HepG2 (cell line): ENCODE measurements at regions not wholly inside any gene's neighbourhood (a gene's known extent, or its start where the extent isn't known, plus 50 kb on each side); places are given as distances from the start of the nearest gene placed in this dataset.

Experiments used
- ARID5B ChIP-seq: IDR thresholded peaks from 2 replicates; pipeline ENCODE4 v1.4.0; 2020; ENCODE audit warnings: mild to moderate bottlenecking, missing genetic modification reagents
- CENPBD1 ChIP-seq: sonication (generic); formaldehyde crosslinking; IDR thresholded peaks from 2 replicates; pipeline ENCODE4 v1.8.0; 2022; ENCODE audit warnings: missing genetic modification reagents, low read depth, mild to moderate bottlenecking, borderline replicate concordance
- CHCHD3 ChIP-seq: sonication (generic); formaldehyde crosslinking; IDR thresholded peaks from 2 replicates; pipeline ENCODE4 v1.8.0; 2022; ENCODE audit warnings: mild to moderate bottlenecking, missing genetic modification reagents, moderate library complexity
- DBP ChIP-seq: sonication (generic); formaldehyde crosslinking; IDR thresholded peaks from 2 replicates; pipeline ENCODE4 v1.4.0; 2020; ENCODE audit warnings: missing genetic modification reagents; ENCODE audit errors: not compliant biosample characterization
- DNMT1 ChIP-seq: sonication (generic); formaldehyde crosslinking; IDR thresholded peaks from 2 replicates; pipeline ENCODE4 v1.5.1; 2020; ENCODE audit warnings: mild to moderate bottlenecking, missing genetic modification reagents
- ETV6 ChIP-seq: sonication (generic); formaldehyde crosslinking; conservative IDR thresholded peaks from 2 replicates; pipeline ENCODE4 v1.4.0; 2020; ENCODE audit warnings: missing genetic modification reagents
- HNRNPLL ChIP-seq: fragments of 200-400 bp; formaldehyde crosslinking; IDR thresholded peaks from 2 replicates; pipeline ENCODE4 v1.6.1; 2017; ENCODE audit warnings: mild to moderate bottlenecking, low read depth, low read length; ENCODE audit not compliant: poor library complexity, severe bottlenecking
- HOXA3 ChIP-seq: sonication (generic); formaldehyde crosslinking; IDR thresholded peaks from 2 replicates; pipeline ENCODE4 v1.5.0; 2020; ENCODE audit warnings: missing genetic modification reagents
- IRF2 ChIP-seq: IDR thresholded peaks from 2 replicates; pipeline ENCODE4 v1.6.1; 2018; ENCODE audit warnings: missing genetic modification reagents, missing compliant biosample characterization
- KDM1A ChIP-seq: IDR thresholded peaks from 2 replicates; pipeline ENCODE4 v1.6.1; 2016; ENCODE audit warnings: missing compliant biosample characterization
- KLF11 ChIP-seq: IDR thresholded peaks from 2 replicates; pipeline ENCODE4 v1.6.1; 2016; ENCODE audit warnings: missing compliant biosample characterization
- MXD4 ChIP-seq: IDR thresholded peaks from 2 replicates; pipeline ENCODE4 v1.6.1; 2016; ENCODE audit warnings: mild to moderate bottlenecking, missing biosample characterization, missing genetic modification reagents
- ONECUT2 ChIP-seq: sonication (generic); formaldehyde crosslinking; IDR thresholded peaks from 2 replicates; pipeline ENCODE4 v1.4.0; 2020; ENCODE audit warnings: missing genetic modification reagents
- SAFB2 ChIP-seq: sonication (generic); formaldehyde crosslinking; IDR thresholded peaks from 2 replicates; pipeline ENCODE4 v1.5.1; 2020; ENCODE audit warnings: missing genetic modification reagents, low read depth, mild to moderate bottlenecking, borderline replicate concordance
- SMAD9 ChIP-seq: sonication (generic); formaldehyde crosslinking; IDR thresholded peaks from 2 replicates; pipeline ENCODE4 v1.5.1; 2020; ENCODE audit warnings: mild to moderate bottlenecking, missing genetic modification reagents
- STAT5B ChIP-seq: sonication (generic); formaldehyde crosslinking; IDR thresholded peaks from 2 replicates; pipeline ENCODE4 v1.4.0; 2020; ENCODE audit warnings: missing genetic modification reagents
- WIZ ChIP-seq: sonication (generic); formaldehyde crosslinking; IDR thresholded peaks from 2 replicates; pipeline ENCODE4 v1.5.1; 2020; ENCODE audit warnings: mild to moderate bottlenecking, missing genetic modification reagents
- ZBTB33 ChIP-seq: sonication (generic); formaldehyde crosslinking; IDR thresholded peaks from 2 replicates; pipeline ENCODE4 v1.4.0; 2020; ENCODE audit warnings: missing genetic modification reagents
- ZKSCAN5 ChIP-seq: sonication (generic); formaldehyde crosslinking; IDR thresholded peaks from 2 replicates; pipeline ENCODE4 v1.5.1; 2020; ENCODE audit warnings: mild to moderate bottlenecking, missing genetic modification reagents
- ZNF3 ChIP-seq: IDR thresholded peaks from 2 replicates; pipeline ENCODE4 v1.7.0; 2017; ENCODE audit warnings: inconsistent platforms
- ZNF501 ChIP-seq: sonication (generic); formaldehyde crosslinking; IDR thresholded peaks from 2 replicates; pipeline ENCODE4 v1.5.1; 2020; ENCODE audit warnings: mild to moderate bottlenecking, moderate library complexity, missing genetic modification reagents
- ZNF616 ChIP-seq: sonication (generic); formaldehyde crosslinking; IDR thresholded peaks from 2 replicates; pipeline ENCODE4 v1.5.0; 2020; ENCODE audit warnings: low read depth, mild to moderate bottlenecking, missing genetic modification reagents
- ZNF788 ChIP-seq: sonication (generic); formaldehyde crosslinking; IDR thresholded peaks from 2 replicates; pipeline ENCODE4 v1.5.0; 2020; ENCODE audit warnings: mild to moderate bottlenecking, missing genetic modification reagents, borderline replicate concordance
- ZSCAN29 ChIP-seq: sonication (generic); formaldehyde crosslinking; conservative IDR thresholded peaks from 2 replicates; pipeline ENCODE4 v1.4.0; 2020; ENCODE audit warnings: mild to moderate bottlenecking, missing genetic modification reagents

- 0 out of 2 replicates have a peak, but pooled peaks have one; percentile 19 for TF ChIP-seq ZBTB33 (CRISPR knock-in tag)
- no peak for TF ChIP-seq ZNF3 (CRISPR knock-in tag)
- no peak for TF ChIP-seq KDM1A (CRISPR knock-in tag)
- TF ChIP-seq ZNF616 (CRISPR knock-in tag), result 0 out of 2 replicates have a peak, but pooled peaks have one; percentile 59
- TF ChIP-seq SAFB2 (CRISPR knock-in tag), result 0 out of 2 replicates have a peak, but pooled peaks have one; percentile 29
- no peak for TF ChIP-seq IRF2 (CRISPR knock-in tag)
- no peak for TF ChIP-seq ARID5B
- no peak for TF ChIP-seq ZSCAN29
- TF ChIP-seq MXD4, result no peak
- no peak for TF ChIP-seq DNMT1 (CRISPR knock-in tag)
- no peak for TF ChIP-seq STAT5B (CRISPR knock-in tag)
- TF ChIP-seq ONECUT2 (CRISPR knock-in tag), result no peak
- no peak for TF ChIP-seq DBP (CRISPR knock-in tag)
- no peak for TF ChIP-seq KLF11 (CRISPR knock-in tag)
- 0 out of 2 replicates have a peak, but pooled peaks have one; percentile 28 for TF ChIP-seq ZNF501 (CRISPR knock-in tag)
- no peak for TF ChIP-seq ZNF788 (CRISPR knock-in tag)
- TF ChIP-seq ZKSCAN5 (CRISPR knock-in tag), result peak; percentile 62; the same call in 1 of the 2 replicates
- peak; percentile 55; the same call in 1 of the 2 replicates for TF ChIP-seq CHCHD3 (CRISPR knock-in tag)
- no peak for TF ChIP-seq SMAD9 (CRISPR knock-in tag)
- no peak for TF ChIP-seq CENPBD1 (CRISPR knock-in tag)
- peak; percentile 32 for TF ChIP-seq HNRNPLL
- TF ChIP-seq WIZ (CRISPR knock-in tag), result no peak
- TF ChIP-seq HOXA3, result no peak; the same call in 1 of the 2 replicates
- 0 out of 2 replicates have a peak, but pooled peaks have one; percentile 38 for TF ChIP-seq ETV6 (CRISPR knock-in tag)
Observed at GRCh38 chr20:50416269-50417022, 93.7 kb upstream of the PTPN1 start (continued).
